Heart left ventricle (tissue), 16 donors: ENCODE measurements at regions not wholly inside any gene's neighbourhood (a gene's known extent, or its start where the extent isn't known, plus 50 kb on each side); places are given as distances from the start of the nearest gene placed in this dataset.

Source experiments
- ATAC-seq, 4 donors: fragments of 200-7000 bp; cut with Tn5 transposase; one replicate each; pipeline ENCODE4 v1.9.1; 2020 to 2022; ENCODE audit warnings: moderate library complexity in 4 of 4, mild to moderate bottlenecking in 3 of 4, moderate number of reproducible peaks in 1 of 4
- DNase-seq, 5 donors: peaks; one replicate each; pipeline ENCODE4 v3.0.0-alpha.2; 2020
- H3K27ac ChIP-seq, 12 donors: fragments of 200-600 bp; sonication (generic) in 4 of 12; one replicate each; pipeline versions ENCODE4 v1.5.0 to v1.8.0; 2016 to 2022; ENCODE audit warnings: mild to moderate bottlenecking in 2 of 12
- H3K27me3 ChIP-seq, 9 donors: fragments of 200-600 bp; sonication (generic) in 2 of 9; one replicate each; pipeline versions ENCODE4 v1.5.1 to v1.8.0; 2016 to 2022; ENCODE audit warnings: mild to moderate bottlenecking in 3 of 9
- H3K36me3 ChIP-seq, 9 donors: fragments of 200-600 bp; sonication (generic) in 2 of 9; one replicate each; pipeline versions ENCODE4 v1.5.0 to v1.8.0; 2018 to 2022; ENCODE audit warnings: mild to moderate bottlenecking in 2 of 9
- H3K4me1 ChIP-seq, 12 donors: fragments of 200-600 bp; sonication (generic) in 4 of 12; one replicate each; pipeline versions ENCODE4 v1.5.0 to v1.8.0; 2016 to 2022; ENCODE audit warnings: mild to moderate bottlenecking in 3 of 12
- H3K4me3 ChIP-seq, 12 donors: fragments of 200-600 bp; sonication (generic) in 4 of 12; one replicate each; pipeline versions ENCODE4 v1.5.0 to v1.8.0; 2017 to 2022; ENCODE audit warnings: mild to moderate bottlenecking in 9 of 12, moderate library complexity in 4 of 12
- H3K9me3 ChIP-seq, 12 donors: fragments of 200-600 bp; sonication (generic) in 4 of 12; one replicate each; pipeline versions ENCODE4 v1.5.0 to v1.8.0; 2016 to 2022; ENCODE audit warnings: mild to moderate bottlenecking in 1 of 12
- CTCF ChIP-seq, 12 donors: fragments of 200-600 bp; sonication (generic) in 4 of 12; IDR thresholded peaks; one replicate each; pipeline versions ENCODE4 v1.5.0 to v1.8.0; 2018 to 2022; ENCODE audit warnings: antibody characterized with exemption in 12 of 12, mild to moderate bottlenecking in 5 of 12
- POLR2A ChIP-seq, 2 donors: fragments of 450-650 bp; IDR thresholded peaks; one replicate each; pipeline ENCODE4 v1.6.1; 2017; ENCODE audit warnings: antibody characterized with exemption in 2 of 2, mild to moderate bottlenecking in 2 of 2, moderate library complexity in 2 of 2
- WGBS, 4 donors: extraction: QIAGEN DNeasy Blood & Tissue Kit in 2 of 4; methylation state at CpG; one replicate each; pipeline versions ENCODE4 v1.1.5 to v1.1.7; 2013 to 2018; 5-methylcytosine and 5-hydroxymethylcytosine counted together
- intact Hi-C, 10 donors: fragments of 100-400 bp; cut with DNase I; formaldehyde crosslinking; loops; one replicate each; pipeline versions ENCODE4 v1.11.1 to v1.14.2; 2022
- donor health status: ischemic (EF 13 %, LVEDD 7.1; RV severe dilation, severe dysfunction).
- donor health status: healthy with polysubstance abuse.
- donor health status: DM: no; HTN: yes; CAD: no.
- donor health status: DM: no; HTN: no; CAD: no.
- donor health status: ischemic (EF 25% LVEDD 6.9; RV normal size, moderate dysfunction).
- donor health status: ischemic (EF 25% LVEDD 5.7; RV mildly dilated, moderate dysfunction).
- donor health status: healthy.
- donor health status: DM: yes; HTN: yes; CAD: no.
- donor health status: ischemic (EF 35%, LVEDD 5.7; RV mildly dilated, moderate dysfunction).
- donor health status: nonischemic (EF 11% LVEDD 7.7; RV severe dilation, severe dysfunction).
- donor health status: DM: yes; HTN: yes; CAD: no.
- donor health status: PGD.
- donor health status: ischemic (EF 29% LVEDD 5.4; RV normal size, mild dysfunction).
- donor health status: nonischemic (EF 23%, LVEDD 6.1; RV moderate dilation, normal function).

GRCh38 chr14:48598458-48598857 lies 923.1 kb upstream of the MDGA2 start:
- intact Hi-C loops = no loop called here
- Histone ChIP-seq H3K27ac (no peak overlapping the region), H3K4me3 (no peak overlapping the region), H3K36me3 (no peaks in the 10 kb centered on the region), H3K4me1 (no peaks in the 10 kb centered on the region), H3K9me3 (peaks cover 0 to 2% (median 0%) of the 10 kb centered on the region in 12 donors), H3K27me3 (no peaks in the 10 kb centered on the region)
- TF ChIP-seq CTCF (IDR thresholded peaks at IDR 0.05) = no peak
- DNase-seq (no peak), ATAC-seq (no peak)
- WGBS, 4 donors = 83 to 89% (median 85%) methylated on average over 7 of the region's 7 CpGs

GRCh38 chr14:48586099-48586498 lies 910.7 kb upstream of the MDGA2 start:
- no peaks in the 10 kb centered on the region for H3K36me3 ChIP-seq
- ATAC-seq (no peak), DNase-seq (no peak)
- no peak for TF ChIP-seq POLR2A (IDR thresholded peaks at IDR 0.05)
- TF ChIP-seq CTCF (IDR thresholded peaks at IDR 0.05) = no peak
- no peak overlapping the region for H3K27ac ChIP-seq
- 83 to 96% (median 86%) methylated on average over 1 of the region's 1 CpG for WGBS, 4 donors
- H3K27me3 ChIP-seq = no peaks in the 10 kb centered on the region
- H3K9me3 ChIP-seq = no peaks in the 10 kb centered on the region
- intact Hi-C loops = no loop called here
- H3K4me3 ChIP-seq = no peak overlapping the region
- no peaks in the 10 kb centered on the region for H3K4me1 ChIP-seq

DNA sequence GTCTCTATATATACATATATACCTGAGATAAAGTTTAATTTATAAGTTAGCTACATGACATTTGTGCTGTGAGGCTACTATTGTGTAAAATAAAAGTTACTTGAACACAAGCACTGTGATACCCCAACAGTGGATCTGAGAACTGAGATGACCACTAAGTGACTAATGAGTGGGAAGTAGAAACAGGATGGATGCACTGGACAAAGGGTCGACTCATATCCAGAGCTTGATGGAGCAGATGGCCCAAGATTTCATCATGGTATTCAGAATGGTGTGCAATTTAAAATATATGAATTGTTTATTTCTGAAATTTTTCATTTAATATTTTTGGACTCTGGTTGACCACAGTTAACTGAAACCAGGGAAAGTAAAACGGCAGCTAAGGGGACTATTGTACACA lies 908.6 kb upstream of the MDGA2 start:
- Histone ChIP-seq H3K36me3 (no peaks in the 10 kb centered on the region), H3K27ac (no peak overlapping the region), H3K4me3 (no peak overlapping the region), H3K27me3 (no peaks in the 10 kb centered on the region), H3K9me3 (no peaks in the 10 kb centered on the region), H3K4me1 (no peaks in the 10 kb centered on the region)
- no peak for DNase-seq
- intact Hi-C loops = no loop called here
- ATAC-seq = no peak
- WGBS, 4 donors = 42 to 46% (median 44%) methylated on average over 2 of the region's 2 CpGs
- no peak for TF ChIP-seq CTCF (IDR thresholded peaks at IDR 0.05)
- TF ChIP-seq POLR2A (IDR thresholded peaks at IDR 0.05) = no peak

DNA sequence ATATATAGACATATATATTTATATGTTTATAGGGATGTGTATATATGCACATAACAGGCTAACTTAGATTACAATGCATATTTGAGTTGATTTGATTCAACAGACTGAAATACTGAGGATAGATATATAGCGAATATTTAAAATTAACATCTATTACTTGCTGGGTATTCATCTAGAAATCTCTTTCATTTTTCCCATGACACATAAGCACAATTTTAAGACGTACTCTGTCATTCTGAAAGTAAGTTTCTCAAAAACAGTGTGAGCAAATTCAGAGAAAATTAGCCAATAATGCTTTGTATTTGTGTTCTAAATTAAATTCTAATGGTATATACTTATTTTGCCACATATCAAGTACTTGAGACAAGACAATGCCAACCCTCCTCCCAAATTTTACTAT lies 907.5 kb upstream of the MDGA2 start:
- H3K27me3 ChIP-seq = no peaks in the 10 kb centered on the region
- H3K4me1 ChIP-seq = no peaks in the 10 kb centered on the region
- H3K27ac ChIP-seq = no peak overlapping the region
- no peak overlapping the region for H3K4me3 ChIP-seq
- H3K9me3 ChIP-seq = no peaks in the 10 kb centered on the region
- ATAC-seq (no peak), DNase-seq (no peak)
- intact Hi-C loops = no loop called here
- WGBS, 4 donors = 78 to 85% (median 84%) methylated on average over 2 of the region's 2 CpGs
- H3K36me3 ChIP-seq = no peaks in the 10 kb centered on the region
- TF ChIP-seq CTCF (IDR thresholded peaks at IDR 0.05) (no peak), POLR2A (IDR thresholded peaks at IDR 0.05) (no peak)
